ENCODE measurements at regions not wholly inside any gene's neighbourhood (a gene's known extent, or its start where the extent isn't known, plus 50 kb on each side); places are given as distances from the start of the nearest gene placed in this dataset.

GRCh38 chr18:40048253-40048652 is 1906.8 kb upstream of the PIK3C3 start:
- no peak for TF ChIP-seq CTCF (conservative IDR thresholded peaks at IDR 0.05; ENCODE audit: low read depth in 2 of 2)
- TF ChIP-seq ZNF114 (CRISPR knock-in tag; IDR thresholded peaks at IDR 0.05) = no peak
- no peak for TF ChIP-seq EZH2phosphoT487 (IDR thresholded peaks at IDR 0.05; ENCODE audit: unreplicated experiment)
- TF ChIP-seq REST (IDR thresholded peaks at IDR 0.05; ENCODE audit: unreplicated experiment) = no peak
- no peak for TF ChIP-seq EZH2 (IDR thresholded peaks at IDR 0.05; ENCODE audit: low read depth, unreplicated experiment)
- TF ChIP-seq CREB1 (CRISPR knock-in tag; IDR thresholded peaks at IDR 0.05; ENCODE audit: low read depth) = no peak
- TF ChIP-seq STAT1 (IDR thresholded peaks at IDR 0.05; ENCODE audit: unreplicated experiment) = no peak

All from GM23338 (cell line).